Cardiac muscle cell (in vitro differentiated cells and primary cell): ENCODE measurements at regions not wholly inside any gene's neighbourhood (a gene's known extent, or its start where the extent isn't known, plus 50 kb on each side); places are given as distances from the start of the nearest gene placed in this dataset.
A peak's percentile ranks its signal among the peaks of the same experiment; 100 is the strongest.
"Not testable (repeated sequence)": the region's sequence is repeated elsewhere in the genome, so short reads cannot be mapped to it uniquely, and the experiment has no call there.

Experiments
- DNase-seq, 2 donors: peaks; one replicate each; pipeline versions ENCODE4 v3.0.0 to v3.0.0-alpha.2; 2010 to 2017; ENCODE audit warnings: low read depth in 1 of 2, low spot score in 1 of 2
- H3K27ac ChIP-seq: fragments of 200-600 bp; sonication (generic); 2 replicates; pipeline ENCODE4 v1.5.1; 2016
- H3K27me3 ChIP-seq: fragments of 200-600 bp; sonication (generic); 2 replicates; pipeline ENCODE4 v1.6.0; 2016; ENCODE audit warnings: control low read depth
- H3K36me3 ChIP-seq: fragments of 200-600 bp; sonication (generic); 2 replicates; pipeline ENCODE4 v1.5.1; 2016; ENCODE audit warnings: control low read depth
- H3K4me1 ChIP-seq: fragments of 200-600 bp; sonication (generic); 2 replicates; pipeline ENCODE4 v1.8.1; 2017; ENCODE audit warnings: low read depth, mild to moderate bottlenecking, mixed run types
- H3K4me3 ChIP-seq: fragments of 200-600 bp; sonication (generic); 2 replicates; pipeline ENCODE4 v1.5.1; 2016; ENCODE audit warnings: mild to moderate bottlenecking
- H3K9me3 ChIP-seq: fragments of 200-600 bp; sonication (generic); 2 replicates; pipeline ENCODE4 v1.5.1; 2017; ENCODE audit warnings: low read depth, mild to moderate bottlenecking, control low read depth
- CTCF ChIP-seq: IDR thresholded peaks from 2 replicates; pipeline ENCODE4 v1.5.1; 2012; ENCODE audit warnings: low read depth, mild to moderate bottlenecking, low read length

GRCh38 chr22:22958621-22959020 lies 71.0 kb downstream of the IGLL5 start:
- no peak overlapping the region for H3K4me3 ChIP-seq
- no peak for TF ChIP-seq CTCF
- DNase-seq: no peak
- H3K36me3 ChIP-seq: no peaks in the 10 kb centered on the region
- no peaks in the 10 kb centered on the region for H3K4me1 ChIP-seq
- H3K9me3 ChIP-seq: no peaks in the 10 kb centered on the region
- no peak overlapping the region for H3K27ac ChIP-seq
- no peaks in the 10 kb centered on the region for H3K27me3 ChIP-seq

GRCh38 chr22:22959147-22959827 lies 71.7 kb downstream of the IGLL5 start:
- Histone ChIP-seq H3K4me3 (no peak overlapping the region), H3K36me3 (no peaks in the 10 kb centered on the region), H3K27me3 (no peaks in the 10 kb centered on the region), H3K9me3 (no peaks in the 10 kb centered on the region), H3K4me1 (no peaks in the 10 kb centered on the region), H3K27ac (no peak overlapping the region)
- DNase-seq: peak; percentile 79 to 83
- peak; percentile 85 for TF ChIP-seq CTCF

GRCh38 chr22:22960307-22960706 lies 72.7 kb downstream of the IGLL5 start:
- Histone ChIP-seq H3K4me3 (no peak overlapping the region), H3K9me3 (no peaks in the 10 kb centered on the region), H3K4me1 (no peaks in the 10 kb centered on the region), H3K36me3 (no peaks in the 10 kb centered on the region), H3K27ac (no peak overlapping the region), H3K27me3 (no peaks in the 10 kb centered on the region)
- no peak for DNase-seq
- no peak for TF ChIP-seq CTCF

GRCh38 chr22:22961574-22961973 lies 74.0 kb downstream of the IGLL5 start:
- H3K4me3 ChIP-seq: no peak overlapping the region
- DNase-seq: no peak
- H3K27me3 ChIP-seq: no peaks in the 10 kb centered on the region
- H3K27ac ChIP-seq: no peak overlapping the region
- H3K4me1 ChIP-seq: no peaks in the 10 kb centered on the region
- no peaks in the 10 kb centered on the region for H3K36me3 ChIP-seq
- no peaks in the 10 kb centered on the region for H3K9me3 ChIP-seq
- no peak for TF ChIP-seq CTCF

- H3K27me3 ChIP-seq: no peaks in the 10 kb centered on the region
- no peaks in the 10 kb centered on the region for H3K9me3 ChIP-seq
- no peak for TF ChIP-seq CTCF
- H3K36me3 ChIP-seq: no peaks in the 10 kb centered on the region
- DNase-seq: no peak
- no peak overlapping the region for H3K4me3 ChIP-seq
- no peaks in the 10 kb centered on the region for H3K4me1 ChIP-seq
- H3K27ac ChIP-seq: no peak overlapping the region
Measured at GRCh38 chr22:22968366-22968765, 80.8 kb downstream of the IGLL5 start.

- not testable (repeated sequence) for H3K9me3 ChIP-seq, H3K4me3 ChIP-seq, DNase-seq, H3K4me1 ChIP-seq, H3K27ac ChIP-seq, H3K36me3 ChIP-seq, H3K27me3 ChIP-seq
Measured at GRCh38 chr22:22972605-22973004, 85.0 kb downstream of the IGLL5 start.
